Skin of body (tissue), 2 donors: ENCODE measurements at regions not wholly inside any gene's neighbourhood (a gene's known extent, or its start where the extent isn't known, plus 50 kb on each side); places are given as distances from the start of the nearest gene placed in this dataset. TPM values are rescaled to one million over a fixed set of nuclear protein-coding genes. Genes with fewer than 3 reads are reported as not detected.

ENCODE experiments used
- DNase-seq: peaks from one replicate; lab custom pipeline; 2025; lab: John Stamatoyannopoulos, UW
- small RNA-seq: library from RNA; depleted of rRNA; stranded (forward); fragments of <200 nt; gene quantifications from one replicate; pipeline ENCODE3, GENCODE V24; 2014; ENCODE audit warnings: low replicate concordance

DNA sequence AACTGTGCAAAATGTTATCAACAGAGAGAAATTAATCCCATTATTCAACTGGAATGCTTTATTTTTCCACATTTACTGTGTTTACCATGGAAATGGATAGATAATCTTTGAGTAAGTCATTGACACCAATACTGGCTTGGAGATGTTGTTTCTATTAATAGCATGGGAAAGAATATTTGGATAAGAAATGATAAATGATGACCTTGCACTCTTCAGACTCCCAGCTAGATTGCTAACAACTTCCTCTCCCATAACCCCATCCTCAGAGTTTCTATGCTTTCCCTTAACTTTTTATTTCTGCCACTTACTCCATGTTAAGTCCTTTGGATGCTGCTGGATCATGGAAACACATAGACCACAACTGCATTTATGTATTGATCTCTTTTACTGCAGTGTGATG is 182.5 kb downstream of the FNDC1 start:
- DNase-seq, result no peak

DNA sequence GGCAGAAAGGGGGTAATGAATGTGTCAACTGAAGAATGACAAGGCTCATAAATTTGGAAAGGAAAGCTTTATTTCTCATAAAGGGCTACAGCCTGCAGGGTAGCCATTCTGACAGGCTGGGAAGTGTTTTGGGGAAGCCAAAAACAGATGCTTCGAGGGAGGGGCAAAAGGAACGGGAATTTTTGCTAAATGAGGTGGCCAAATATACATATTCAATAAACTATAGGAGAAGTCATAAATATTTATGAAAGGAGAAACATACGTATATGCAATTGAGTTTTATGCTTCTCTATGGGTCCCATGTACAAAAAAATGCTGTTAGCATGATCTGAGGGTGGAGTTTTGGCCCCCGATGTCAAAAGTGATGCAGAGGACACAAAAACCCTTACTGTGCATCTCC is 180.7 kb downstream of the FNDC1 start:
- DNase-seq, result no peak

DNA sequence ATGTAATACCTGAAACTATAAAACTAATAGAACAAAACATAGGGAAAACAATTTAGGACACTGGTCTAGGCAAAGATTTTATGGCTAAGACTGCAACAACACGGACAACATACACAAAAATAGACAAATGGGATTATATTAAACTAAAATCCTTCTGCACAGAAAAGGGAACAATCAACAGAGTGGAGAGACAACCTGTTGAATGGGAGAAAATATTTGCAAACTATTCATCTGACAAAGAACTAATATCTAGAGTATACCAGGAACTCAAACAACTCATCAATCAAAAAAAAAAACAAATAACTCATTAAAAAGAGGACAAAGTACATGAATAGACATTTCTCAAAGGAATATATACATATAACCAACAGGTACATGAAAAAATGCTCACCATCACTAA is 174.5 kb downstream of the FNDC1 start:
- no peak for DNase-seq

DNA sequence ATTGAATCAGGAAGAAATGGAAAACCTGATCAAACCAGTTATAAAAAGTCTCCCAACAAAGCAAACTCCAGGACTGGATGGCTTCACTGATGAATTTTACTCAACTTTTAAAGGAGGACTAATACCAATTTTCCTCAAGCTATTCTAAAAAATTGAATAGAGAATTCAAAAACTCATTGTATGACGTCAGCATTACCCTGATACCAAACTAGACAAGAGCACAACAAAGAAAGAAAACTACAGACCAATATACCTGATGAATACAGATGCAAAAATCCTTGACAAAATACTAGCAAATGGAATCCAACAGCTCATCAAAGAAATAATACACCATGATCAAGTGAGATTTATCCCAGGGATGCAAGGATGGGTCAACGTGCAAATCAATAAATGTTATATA is 172.9 kb downstream of the FNDC1 start:
- DNase-seq, result no peak

DNA sequence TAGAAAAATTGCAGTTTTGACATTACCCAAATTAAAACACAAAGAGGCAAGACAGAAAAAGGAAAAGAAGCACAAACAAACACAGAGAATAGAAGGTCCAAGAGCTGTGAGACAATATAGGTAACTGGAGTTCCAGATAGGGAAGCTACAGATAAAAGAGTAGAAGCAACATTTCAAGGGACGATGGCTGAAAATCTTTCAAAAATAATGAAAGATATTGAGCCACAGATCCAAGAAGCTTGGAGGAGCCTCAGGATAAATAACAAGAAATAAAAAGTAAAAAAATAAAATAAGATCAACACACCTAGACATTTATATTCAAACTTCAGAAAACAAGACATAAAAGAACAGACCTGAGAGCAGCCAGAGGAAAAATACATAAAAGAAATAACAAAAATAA is 164.9 kb downstream of the FNDC1 start:
- no peak for DNase-seq

DNA sequence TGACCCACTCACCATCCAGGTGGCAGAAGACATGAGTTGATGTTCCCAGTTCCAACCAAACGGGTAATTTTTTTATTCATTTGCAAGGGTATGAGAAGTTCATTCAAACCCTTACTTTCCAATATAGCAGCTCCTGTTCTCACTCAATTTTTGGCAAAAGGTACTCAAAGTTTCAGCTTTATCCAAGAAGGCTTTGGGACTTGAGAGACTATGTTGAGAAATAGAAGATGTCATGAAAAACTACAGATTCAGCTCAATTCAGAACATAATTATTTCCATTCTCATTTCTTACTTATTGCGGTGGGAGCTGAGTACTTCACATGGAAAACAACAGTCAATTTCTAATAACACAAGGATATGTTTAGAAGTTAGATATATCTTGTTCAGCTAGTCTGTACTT is 162.3 kb downstream of the FNDC1 start:
- peak; percentile 56 for DNase-seq

DNA sequence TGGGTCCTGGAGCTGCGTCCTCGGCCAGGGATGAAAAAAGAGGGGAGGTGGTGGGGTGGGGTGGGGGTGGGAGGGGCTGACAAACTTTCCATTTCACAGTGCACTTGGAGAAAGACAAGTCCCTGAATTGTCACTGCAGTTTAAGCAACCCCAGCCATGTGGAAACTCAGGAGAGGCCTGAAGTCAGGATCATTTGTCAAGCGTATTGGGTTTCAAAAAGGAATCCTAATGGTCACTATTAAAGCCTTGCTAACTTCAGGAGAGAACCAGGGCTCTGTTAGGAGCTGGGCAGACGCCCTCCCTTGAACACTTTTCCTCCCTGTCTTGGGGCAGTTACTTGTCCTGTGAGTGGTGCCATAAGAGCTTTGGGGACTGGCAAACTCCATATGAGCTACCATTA is 159.9 kb downstream of the FNDC1 start:
- no peak for DNase-seq

DNA sequence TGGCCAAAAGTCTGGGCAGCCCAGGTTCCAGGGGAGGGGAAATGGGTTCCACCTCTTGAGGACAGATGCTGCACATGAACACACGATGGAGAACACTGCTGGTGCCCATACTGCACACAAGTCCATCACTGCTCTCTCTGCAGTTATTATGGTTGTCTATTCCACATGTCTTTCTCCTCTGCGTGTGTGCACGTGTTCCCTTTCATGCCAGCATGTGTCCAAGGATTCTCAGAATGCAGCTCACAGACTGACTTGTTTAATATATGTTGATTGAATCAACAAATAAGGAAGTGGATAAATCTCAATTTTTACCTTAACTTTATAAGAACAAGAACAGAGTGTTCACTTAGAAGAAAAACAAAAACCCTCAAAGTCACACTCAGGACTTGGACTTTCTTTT is 158.9 kb downstream of the FNDC1 start:
- no peak for DNase-seq

DNA sequence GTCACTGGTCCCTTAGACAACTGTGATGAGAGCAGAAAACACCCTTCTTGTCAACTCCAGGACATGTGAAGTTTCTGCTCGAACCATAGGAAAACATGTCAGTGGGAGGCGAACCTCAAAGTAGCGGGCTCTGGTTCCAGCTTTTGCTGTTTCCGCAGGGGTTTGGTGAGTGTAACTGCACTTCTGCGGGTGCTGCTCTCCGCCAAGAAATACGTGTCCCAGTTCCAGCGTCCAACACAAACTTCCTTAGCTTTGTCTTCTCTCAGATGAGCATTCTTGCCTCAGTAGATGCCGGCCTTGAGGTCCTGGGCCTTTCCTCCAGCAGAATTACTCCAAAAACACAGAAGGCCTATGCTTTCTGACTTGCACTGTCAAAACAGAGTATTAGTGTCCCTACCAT is 156.3 kb downstream of the FNDC1 start:
- DNase-seq, result no peak

DNA sequence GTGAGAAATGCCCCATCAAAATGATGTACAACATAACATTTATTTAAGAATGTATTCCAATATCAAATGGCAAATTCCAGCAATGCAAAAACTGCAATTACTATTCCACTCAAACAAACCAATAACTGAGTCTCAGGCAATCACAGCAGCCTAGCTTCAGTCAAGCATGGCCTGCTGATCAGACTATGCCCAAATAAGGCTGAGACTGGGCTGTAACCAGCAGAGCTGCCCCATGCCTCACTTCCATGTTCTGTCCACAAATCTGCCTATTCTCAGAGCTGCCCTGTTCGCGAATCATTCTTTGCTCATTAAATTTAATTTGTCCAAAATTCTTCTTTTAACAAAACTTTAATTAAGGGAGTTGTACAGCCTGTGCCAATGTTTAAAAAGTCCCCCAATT is 155.4 kb downstream of the FNDC1 start:
- DNase-seq, result no peak

Small RNA genes in the stretch of these regions (small RNA-seq; reads per million reads assigned to genes)
- gene AL078604.3, result not detected
